Tibial nerve (tissue), 3 donors: ENCODE measurements at regions not wholly inside any gene's neighbourhood (a gene's known extent, or its start where the extent isn't known, plus 50 kb on each side); places are given as distances from the start of the nearest gene placed in this dataset.

Experiments
- EP300 ChIP-seq, 2 donors: sonication (generic); formaldehyde crosslinking; IDR thresholded peaks; one replicate each; pipeline ENCODE4 v1.6.1; 2017; ENCODE audit warnings: antibody characterized with exemption in 2 of 2, mild to moderate bottlenecking in 1 of 2
- POLR2A ChIP-seq, 2 donors: fragments of 450-650 bp; IDR thresholded peaks; one replicate each; pipeline ENCODE4 v1.6.1; 2017; ENCODE audit warnings: antibody characterized with exemption in 2 of 2, mild to moderate bottlenecking in 2 of 2, moderate library complexity in 2 of 2

DNA sequence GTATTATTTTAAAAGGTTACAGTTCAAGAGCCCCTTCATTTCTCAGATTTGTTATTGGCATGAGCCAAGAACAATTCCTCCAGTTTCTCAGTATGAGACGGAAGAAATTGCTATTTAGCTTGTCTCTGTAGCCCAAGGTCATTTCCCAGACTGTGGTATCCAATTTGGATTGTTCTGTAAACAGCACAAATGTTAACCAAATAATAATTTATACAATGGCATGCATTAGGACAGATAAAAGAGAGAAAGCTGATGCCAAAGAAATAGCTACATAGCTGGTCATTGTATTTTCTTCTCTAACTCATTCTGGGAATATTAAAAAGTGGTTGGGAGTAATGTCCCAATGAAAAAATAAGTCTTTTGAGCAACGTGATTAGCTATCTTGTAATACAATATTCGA lies 134.6 kb upstream of the NPY2R start:
- TF ChIP-seq POLR2A (IDR thresholded peaks at IDR 0.05) (no peak), EP300 (IDR thresholded peaks at IDR 0.05) (no peak)
